Gastroesophageal sphincter (tissue), 4 donors: ENCODE measurements at regions not wholly inside any gene's neighbourhood (a gene's known extent, or its start where the extent isn't known, plus 50 kb on each side); places are given as distances from the start of the nearest gene placed in this dataset.

Source experiments
- ATAC-seq: fragments of 150-250 bp; one replicate; pipeline ENCODE4 v1.9.1; 2016; ENCODE audit warnings: mild to moderate bottlenecking, moderate library complexity
- H3K27ac ChIP-seq, 4 donors: fragments of 200-600 bp; sonication (generic) in 3 of 4; 1 replicate in 3 of 4; 2 replicates in 1 of 4; pipeline ENCODE4 v1.5.1; 2016 to 2019
- H3K27me3 ChIP-seq: fragments of 200-600 bp; sonication (generic); one replicate; pipeline ENCODE4 v1.5.1; 2019
- H3K36me3 ChIP-seq, 2 donors: fragments of 200-600 bp; sonication (generic); one replicate each; pipeline ENCODE4 v1.5.1; 2019; ENCODE audit warnings: control low read depth in 1 of 2
- H3K4me1 ChIP-seq, 3 donors: fragments of 200-600 bp; sonication (generic); 1 replicate in 2 of 3; 2 replicates in 1 of 3; pipeline ENCODE4 v1.5.1; 2016 to 2019; ENCODE audit warnings: control low read depth in 2 of 3
- H3K4me3 ChIP-seq, 2 donors: fragments of 200-600 bp; sonication (generic); one replicate each; pipeline ENCODE4 v1.5.1; 2019; ENCODE audit warnings: mild to moderate bottlenecking in 1 of 2, moderate library complexity in 1 of 2
- H3K9me3 ChIP-seq, 3 donors: fragments of 200-600 bp; sonication (generic); one replicate each; pipeline ENCODE4 v1.5.1; 2017 to 2019; ENCODE audit warnings: control low read depth in 2 of 3
- EP300 ChIP-seq: sonication (generic); formaldehyde crosslinking; IDR thresholded peaks from one replicate; pipeline ENCODE4 v1.6.1; 2017; ENCODE audit warnings: antibody characterized with exemption, mild to moderate bottlenecking
- POLR2A ChIP-seq, 2 donors: fragments of 450-650 bp; IDR thresholded peaks; one replicate each; pipeline ENCODE4 v1.6.1; 2017; ENCODE audit warnings: antibody characterized with exemption in 2 of 2, mild to moderate bottlenecking in 2 of 2, moderate library complexity in 1 of 2
- POLR2AphosphoS5 ChIP-seq: sonication (generic); formaldehyde crosslinking; IDR thresholded peaks from one replicate; pipeline ENCODE4 v1.6.1; 2017; ENCODE audit warnings: antibody characterized with exemption
- WGBS, 2 donors: methylation state at CpG; one replicate each; pipeline ENCODE4 v1.1.5; 2018; ENCODE audit warnings: low coverage in 1 of 2; 5-methylcytosine and 5-hydroxymethylcytosine counted together
- TF ChIP-seq, protein P1 (sequence below), 4 experiments: fragments of 200-600 bp in 2 of 4; fragments of 450-650 bp in 2 of 4; sonication (generic) in 1 of 4; IDR thresholded peaks; one replicate each; pipeline ENCODE4 v1.5.1; 2017 to 2019; ENCODE audit warnings: antibody characterized with exemption in 4 of 4, mild to moderate bottlenecking in 2 of 4, moderate library complexity in 2 of 4

DNA sequence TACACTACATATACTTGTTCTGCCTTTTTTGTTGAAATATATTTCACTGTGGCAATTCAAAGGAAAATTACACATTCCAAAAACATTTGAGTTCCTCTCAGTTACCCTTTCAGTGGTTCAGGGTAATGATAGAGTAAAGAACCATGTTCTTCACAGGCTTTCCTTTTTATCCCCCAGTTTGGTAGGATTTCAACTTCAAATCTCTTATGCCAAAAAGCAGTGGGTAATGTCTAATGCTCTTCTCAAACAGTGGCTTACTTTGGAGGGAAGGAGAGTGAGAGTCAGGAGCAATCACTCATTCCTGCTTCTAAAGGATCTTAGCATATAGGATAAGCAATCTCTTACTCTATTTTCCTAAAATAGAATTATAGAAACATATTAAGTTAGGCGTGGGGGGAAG, 290.6 kb downstream of the ZEB2 start:
- ATAC-seq: no peak
- no peaks in the 10 kb centered on the region for H3K27me3 ChIP-seq
- H3K36me3 ChIP-seq: no peaks in the 10 kb centered on the region
- H3K27ac ChIP-seq: no peak overlapping the region
- TF ChIP-seq EP300 (no peak), POLR2AphosphoS5 (no peak), POLR2A (IDR thresholded peaks at IDR 0.05) (no peak)
- TF ChIP-seq, protein P1, sequence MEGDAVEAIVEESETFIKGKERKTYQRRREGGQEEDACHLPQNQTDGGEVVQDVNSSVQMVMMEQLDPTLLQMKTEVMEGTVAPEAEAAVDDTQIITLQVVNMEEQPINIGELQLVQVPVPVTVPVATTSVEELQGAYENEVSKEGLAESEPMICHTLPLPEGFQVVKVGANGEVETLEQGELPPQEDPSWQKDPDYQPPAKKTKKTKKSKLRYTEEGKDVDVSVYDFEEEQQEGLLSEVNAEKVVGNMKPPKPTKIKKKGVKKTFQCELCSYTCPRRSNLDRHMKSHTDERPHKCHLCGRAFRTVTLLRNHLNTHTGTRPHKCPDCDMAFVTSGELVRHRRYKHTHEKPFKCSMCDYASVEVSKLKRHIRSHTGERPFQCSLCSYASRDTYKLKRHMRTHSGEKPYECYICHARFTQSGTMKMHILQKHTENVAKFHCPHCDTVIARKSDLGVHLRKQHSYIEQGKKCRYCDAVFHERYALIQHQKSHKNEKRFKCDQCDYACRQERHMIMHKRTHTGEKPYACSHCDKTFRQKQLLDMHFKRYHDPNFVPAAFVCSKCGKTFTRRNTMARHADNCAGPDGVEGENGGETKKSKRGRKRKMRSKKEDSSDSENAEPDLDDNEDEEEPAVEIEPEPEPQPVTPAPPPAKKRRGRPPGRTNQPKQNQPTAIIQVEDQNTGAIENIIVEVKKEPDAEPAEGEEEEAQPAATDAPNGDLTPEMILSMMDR (IDR thresholded peaks at IDR 0.05): no peak
- H3K4me1 ChIP-seq: no peaks in the 10 kb centered on the region
- no peaks in the 10 kb centered on the region for H3K9me3 ChIP-seq
- WGBS, 2 donors: 100% methylated on average over 1 of the region's 1 CpG; no CpG with 5 or more reads in 1 of the 2 donors
- H3K4me3 ChIP-seq: no peak overlapping the region

- Histone ChIP-seq H3K4me3 (no peak overlapping the region), H3K27me3 (no peaks in the 10 kb centered on the region), H3K4me1 (no peaks in the 10 kb centered on the region), H3K36me3 (no peaks in the 10 kb centered on the region), H3K9me3 (no peaks in the 10 kb centered on the region), H3K27ac (no peak overlapping the region)
- WGBS, 2 donors: 92 to 94% methylated on average over 2 of the region's 2 CpGs
- no peak for ATAC-seq
- TF ChIP-seq EP300 (no peak), POLR2A (IDR thresholded peaks at IDR 0.05) (no peak), POLR2AphosphoS5 (no peak)
- TF ChIP-seq, protein P1 (IDR thresholded peaks at IDR 0.05): no peak
These were observed 292.4 kb downstream of the ZEB2 start for GRCh38 chr2:144227427-144228105.

GRCh38 chr2:144225076-144225475, 294.8 kb downstream of the ZEB2 start:
- Histone ChIP-seq H3K4me3 (no peak overlapping the region), H3K9me3 (no peaks in the 10 kb centered on the region), H3K36me3 (no peaks in the 10 kb centered on the region), H3K4me1 (no peaks in the 10 kb centered on the region), H3K27me3 (no peaks in the 10 kb centered on the region), H3K27ac (no peak overlapping the region)
- ATAC-seq: no peak
- no peak for TF ChIP-seq POLR2A (IDR thresholded peaks at IDR 0.05)
- TF ChIP-seq EP300: no peak
- TF ChIP-seq, protein P1 (IDR thresholded peaks at IDR 0.05): no peak
- no peak for TF ChIP-seq POLR2AphosphoS5

DNA sequence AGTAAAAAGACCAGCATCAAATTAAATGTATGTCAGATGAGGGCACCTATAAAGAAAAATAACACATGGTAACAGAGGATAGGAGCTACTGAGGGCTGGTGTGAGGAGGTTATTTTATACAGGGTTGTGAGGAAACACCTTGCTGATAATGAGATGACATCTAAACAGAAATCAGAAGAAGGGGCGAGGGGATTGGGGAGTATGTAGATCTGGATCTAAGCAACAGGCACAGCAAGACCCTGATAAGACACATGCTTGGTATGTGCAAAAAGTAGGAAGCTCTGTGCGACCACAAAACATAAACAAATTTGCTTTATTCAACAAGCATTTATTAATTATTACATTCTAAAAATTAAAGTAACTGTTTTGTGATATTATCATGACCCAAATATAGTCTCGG, 295.4 kb downstream of the ZEB2 start:
- TF ChIP-seq POLR2AphosphoS5 (no peak), EP300 (no peak), POLR2A (IDR thresholded peaks at IDR 0.05) (no peak)
- TF ChIP-seq, protein P1 (IDR thresholded peaks at IDR 0.05): no peak
- no peak for ATAC-seq
- H3K4me1 ChIP-seq: no peaks in the 10 kb centered on the region
- WGBS, 2 donors: 86 to 100% methylated on average over 3 of the region's 3 CpGs
- no peak overlapping the region for H3K4me3 ChIP-seq
- H3K27ac ChIP-seq: no peak overlapping the region
- no peaks in the 10 kb centered on the region for H3K27me3 ChIP-seq
- H3K36me3 ChIP-seq: no peaks in the 10 kb centered on the region
- H3K9me3 ChIP-seq: no peaks in the 10 kb centered on the region

- peaks cover 0 to 14% (median 0%) of the 10 kb centered on the region in 3 donors for H3K4me1 ChIP-seq
- no peaks in the 10 kb centered on the region for H3K36me3 ChIP-seq
- no peak overlapping the region for H3K27ac ChIP-seq
- WGBS, 2 donors: 90 to 96% methylated on average over 1 of the region's 1 CpG
- no peaks in the 10 kb centered on the region for H3K27me3 ChIP-seq
- no peak overlapping the region for H3K4me3 ChIP-seq
- ATAC-seq: no peak
- no peak for TF ChIP-seq EP300
- no peaks in the 10 kb centered on the region for H3K9me3 ChIP-seq
These were observed 299.9 kb downstream of the ZEB2 start for GRCh38 chr2:144219979-144220378.
